ENCODE measurements at regions not wholly inside any gene's neighbourhood (a gene's known extent, or its start where the extent isn't known, plus 50 kb on each side); places are given as distances from the start of the nearest gene placed in this dataset.

GRCh38 chr2:43023791-43024514 is 202.5 kb downstream of the ZFP36L2 start:
- no peak for TF ChIP-seq CTCF (conservative IDR thresholded peaks at IDR 0.05; ENCODE audit: low read length)
- TF ChIP-seq EZH2phosphoT487 (IDR thresholded peaks at IDR 0.05; ENCODE audit: borderline replicate concordance): no peak

All from Loucy (cell line).